ENCODE measurements at regions not wholly inside any gene's neighbourhood (a gene's known extent, or its start where the extent isn't known, plus 50 kb on each side); places are given as distances from the start of the nearest gene placed in this dataset.
"Not testable (repeated sequence)": the region's sequence is repeated elsewhere in the genome, so short reads cannot be mapped to it uniquely, and the experiment has no call there.

GRCh38 chr16:63890723-63891122 is 1231.1 kb downstream of the CDH11 start:
- ATAC-seq, result no peak
- no peak overlapping the region for H3K27ac Mint-ChIP-seq
- H3K9me3 Mint-ChIP-seq, result peaks cover 36 to 37% of the 10 kb centered on the region in 2 donors
- DNase-seq (ENCODE audit: low spot score in 2 of 2), result no peak
- H3K36me3 Mint-ChIP-seq, result peaks cover 0 to 9% of the 10 kb centered on the region in 2 donors

GRCh38 chr16:63890081-63890480 is 1231.8 kb downstream of the CDH11 start:
- ATAC-seq (no peak), DNase-seq (ENCODE audit: low spot score in 2 of 2) (no peak)
- no peak overlapping the region for H3K27ac Mint-ChIP-seq
- H3K36me3 Mint-ChIP-seq, result peaks cover 0 to 9% of the 10 kb centered on the region in 2 donors
- peaks cover 36 to 37% of the 10 kb centered on the region in 2 donors for H3K9me3 Mint-ChIP-seq

GRCh38 chr16:63883091-63883490 is 1238.8 kb downstream of the CDH11 start:
- Mint-ChIP-seq H3K36me3 (peaks cover 0 to 16% of the 10 kb centered on the region in 2 donors), H3K27ac (no peak overlapping the region), H3K9me3 (peaks cover 17 to 32% of the 10 kb centered on the region in 2 donors)
- no peak for DNase-seq (ENCODE audit: low spot score in 2 of 2)
- ATAC-seq, result no peak

GRCh38 chr16:63882576-63882975 is 1239.3 kb downstream of the CDH11 start:
- ATAC-seq, result no peak
- DNase-seq (ENCODE audit: low spot score in 2 of 2), result no peak
- Mint-ChIP-seq H3K9me3 (peaks cover 17 to 33% of the 10 kb centered on the region in 2 donors), H3K36me3 (peaks cover 0 to 16% of the 10 kb centered on the region in 2 donors), H3K27ac (no peak overlapping the region)

GRCh38 chr16:63880948-63881347 is 1240.9 kb downstream of the CDH11 start:
- peaks cover 17 to 32% of the 10 kb centered on the region in 2 donors for H3K9me3 Mint-ChIP-seq
- DNase-seq (ENCODE audit: low spot score in 2 of 2), result no peak
- H3K27ac Mint-ChIP-seq, result no peak overlapping the region
- H3K36me3 Mint-ChIP-seq, result peaks cover 0 to 11% of the 10 kb centered on the region in 2 donors
- no peak for ATAC-seq

GRCh38 chr16:63877401-63877800 is 1244.5 kb downstream of the CDH11 start:
- Mint-ChIP-seq H3K36me3 (peaks cover 0 to 6% of the 10 kb centered on the region in 2 donors), H3K27ac (no peak overlapping the region), H3K9me3 (peaks cover 17 to 23% of the 10 kb centered on the region in 2 donors)
- no peak for ATAC-seq
- no peak for DNase-seq (ENCODE audit: low spot score in 2 of 2)

GRCh38 chr16:63876103-63876502 is 1245.8 kb downstream of the CDH11 start:
- ATAC-seq, result no peak
- no peak for DNase-seq (ENCODE audit: low spot score in 2 of 2)
- peaks cover 0 to under 1% of the 10 kb centered on the region in 2 donors for H3K36me3 Mint-ChIP-seq
- no peak overlapping the region for H3K27ac Mint-ChIP-seq
- H3K9me3 Mint-ChIP-seq, result peaks cover 11 to 18% of the 10 kb centered on the region in 2 donors

GRCh38 chr16:63860700-63861099 is 1261.2 kb downstream of the CDH11 start:
- peaks cover 10 to 19% of the 10 kb centered on the region in 2 donors for H3K9me3 Mint-ChIP-seq
- not testable (repeated sequence) for H3K36me3 Mint-ChIP-seq; ATAC-seq; DNase-seq (ENCODE audit: low spot score in 2 of 2); H3K27ac Mint-ChIP-seq

GRCh38 chr16:63856537-63856936 is 1265.3 kb downstream of the CDH11 start:
- ATAC-seq (no peak), DNase-seq (ENCODE audit: low spot score in 2 of 2) (no peak)
- Mint-ChIP-seq H3K27ac (no peak overlapping the region), H3K9me3 (peaks cover 6 to 9% of the 10 kb centered on the region in 2 donors), H3K36me3 (no peaks in the 10 kb centered on the region)

- Mint-ChIP-seq H3K36me3 (no peaks in the 10 kb centered on the region), H3K27ac (no peak overlapping the region), H3K9me3 (peaks cover 15 to 28% of the 10 kb centered on the region in 2 donors)
- DNase-seq (ENCODE audit: low spot score in 2 of 2), result no peak
- ATAC-seq, result no peak
These were observed 1270.9 kb downstream of the CDH11 start for GRCh38 chr16:63850979-63851378.

GRCh38 chr16:63841271-63841670 is 1280.6 kb downstream of the CDH11 start:
- Mint-ChIP-seq H3K27ac (no peak overlapping the region), H3K9me3 (peaks cover 22 to 49% of the 10 kb centered on the region in 2 donors), H3K36me3 (peaks cover 0 to 20% of the 10 kb centered on the region in 2 donors)
- ATAC-seq (no peak), DNase-seq (ENCODE audit: low spot score in 2 of 2) (no peak)

GRCh38 chr16:63830061-63830460 is 1291.8 kb downstream of the CDH11 start:
- no peak for ATAC-seq
- no peak for DNase-seq (ENCODE audit: low spot score in 2 of 2)
- H3K27ac Mint-ChIP-seq, result no peak overlapping the region
- peaks cover 22 to 26% of the 10 kb centered on the region in 2 donors for H3K9me3 Mint-ChIP-seq
- peaks cover 0 to 7% of the 10 kb centered on the region in 2 donors for H3K36me3 Mint-ChIP-seq

- Mint-ChIP-seq H3K27ac (no peak overlapping the region), H3K9me3 (peaks cover 31 to 36% of the 10 kb centered on the region in 2 donors), H3K36me3 (peaks cover 0 to 11% of the 10 kb centered on the region in 2 donors)
- ATAC-seq (no peak), DNase-seq (ENCODE audit: low spot score in 2 of 2) (no peak)
These were observed 1299.0 kb downstream of the CDH11 start for GRCh38 chr16:63822818-63823217.

- ATAC-seq (no peak), DNase-seq (ENCODE audit: low spot score in 2 of 2) (no peak)
- peaks cover 25 to 26% of the 10 kb centered on the region in 2 donors for H3K9me3 Mint-ChIP-seq
- H3K36me3 Mint-ChIP-seq, result no peaks in the 10 kb centered on the region
- no peak overlapping the region for H3K27ac Mint-ChIP-seq
These were observed 1305.6 kb downstream of the CDH11 start for GRCh38 chr16:63816276-63816675.

GRCh38 chr16:63813862-63814261 is 1308.0 kb downstream of the CDH11 start:
- peaks cover 16 to 20% of the 10 kb centered on the region in 2 donors for H3K9me3 Mint-ChIP-seq
- no peak overlapping the region for H3K27ac Mint-ChIP-seq
- DNase-seq (ENCODE audit: low spot score in 2 of 2) (no peak), ATAC-seq (no peak)
- H3K36me3 Mint-ChIP-seq, result no peaks in the 10 kb centered on the region

GRCh38 chr16:63808730-63809129 is 1313.1 kb downstream of the CDH11 start:
- ATAC-seq, result no peak
- Mint-ChIP-seq H3K36me3 (no peaks in the 10 kb centered on the region), H3K27ac (no peak overlapping the region), H3K9me3 (peaks cover 7 to 10% of the 10 kb centered on the region in 2 donors)
- no peak for DNase-seq (ENCODE audit: low spot score in 2 of 2)

- H3K9me3 Mint-ChIP-seq, result peaks cover 7 to 10% of the 10 kb centered on the region in 2 donors
- ATAC-seq, result no peak
- no peaks in the 10 kb centered on the region for H3K36me3 Mint-ChIP-seq
- DNase-seq (ENCODE audit: low spot score in 2 of 2), result no peak
- no peak overlapping the region for H3K27ac Mint-ChIP-seq
These were observed 1314.9 kb downstream of the CDH11 start for GRCh38 chr16:63806794-63807506.

- ATAC-seq (no peak), DNase-seq (ENCODE audit: low spot score in 2 of 2) (no peak)
- Mint-ChIP-seq H3K9me3 (peaks cover 10 to 15% of the 10 kb centered on the region in 2 donors), H3K36me3 (no peaks in the 10 kb centered on the region), H3K27ac (no peak overlapping the region)
These were observed 1317.7 kb downstream of the CDH11 start for GRCh38 chr16:63804126-63804525.
